Parathyroid adenoma (tissue), 2 donors: ENCODE measurements at regions not wholly inside any gene's neighbourhood (a gene's known extent, or its start where the extent isn't known, plus 50 kb on each side); places are given as distances from the start of the nearest gene placed in this dataset.

Experiments used
- H2AFZ ChIP-seq: fragments of 300-600 bp; sonication (generic); one replicate; pipeline ENCODE4 v1.7.0; 2017; ENCODE audit warnings: antibody characterized with exemption, mild to moderate bottlenecking
- H3K27ac ChIP-seq: fragments of 300-600 bp; sonication (generic); one replicate; pipeline ENCODE4 v1.7.0; 2017
- H3K27me3 ChIP-seq: fragments of 300-600 bp; sonication (generic); one replicate; pipeline ENCODE4 v1.7.0; 2017; ENCODE audit warnings: low read length; ENCODE audit not compliant: control insufficient read depth, insufficient read depth
- H3K36me3 ChIP-seq: fragments of 300-600 bp; sonication (generic); one replicate; pipeline ENCODE4 v1.7.0; 2017; ENCODE audit warnings: low read length; ENCODE audit not compliant: control insufficient read depth, insufficient read depth
- H3K4me1 ChIP-seq: fragments of 300-600 bp; sonication (generic); one replicate; pipeline ENCODE4 v1.7.0; 2017; ENCODE audit warnings: control low read depth
- H3K4me2 ChIP-seq: fragments of 300-600 bp; sonication (generic); one replicate; pipeline ENCODE4 v1.7.0; 2017; ENCODE audit warnings: low read length
- H3K4me3 ChIP-seq: fragments of 300-600 bp; sonication (generic); one replicate; pipeline ENCODE4 v1.7.0; 2017; ENCODE audit warnings: low read depth, low read length
- H3K79me2 ChIP-seq: fragments of 300-600 bp; sonication (generic); one replicate; pipeline ENCODE4 v1.7.0; 2017; ENCODE audit warnings: control low read depth
- H3K9ac ChIP-seq: fragments of 300-600 bp; sonication (generic); one replicate; pipeline ENCODE4 v1.7.0; 2017; ENCODE audit warnings: mild to moderate bottlenecking
- H3K9me3 ChIP-seq: fragments of 300-600 bp; sonication (generic); one replicate; pipeline ENCODE4 v1.7.0; 2017; ENCODE audit warnings: low read length; ENCODE audit not compliant: control insufficient read depth
- CTCF ChIP-seq: fragments of 300-600 bp; sonication (generic); IDR thresholded peaks from one replicate; pipeline ENCODE4 v1.7.0; 2017; ENCODE audit warnings: antibody characterized with exemption, mild to moderate bottlenecking
- donor health status: primary hyperparathyroidism.

GRCh38 chr7:52980129-52980528 lies 55.3 kb upstream of the POM121L12 start:
- Histone ChIP-seq H3K4me2 (no peak overlapping the region), H3K27ac (no peak overlapping the region), H2AFZ (no peak overlapping the region), H3K79me2 (no peaks in the 10 kb centered on the region), H3K4me3 (no peak overlapping the region), H3K9me3 (no peaks in the 10 kb centered on the region), H3K27me3 (no peaks in the 10 kb centered on the region), H3K36me3 (no peaks in the 10 kb centered on the region), H3K9ac (no peak overlapping the region), H3K4me1 (no peaks in the 10 kb centered on the region)
- no peak for TF ChIP-seq CTCF

GRCh38 chr7:52973126-52973525 lies 62.3 kb upstream of the POM121L12 start:
- Histone ChIP-seq H3K27me3 (no peaks in the 10 kb centered on the region), H3K9ac (no peak overlapping the region), H2AFZ (no peak overlapping the region), H3K4me2 (no peak overlapping the region), H3K79me2 (no peaks in the 10 kb centered on the region), H3K4me3 (no peak overlapping the region), H3K27ac (no peak overlapping the region), H3K9me3 (no peaks in the 10 kb centered on the region), H3K36me3 (no peaks in the 10 kb centered on the region), H3K4me1 (no peaks in the 10 kb centered on the region)
- TF ChIP-seq CTCF, result no peak

GRCh38 chr7:52962402-52963076 lies 72.9 kb upstream of the POM121L12 start:
- H3K9ac ChIP-seq, result no peak overlapping the region
- no peak overlapping the region for H3K4me2 ChIP-seq
- TF ChIP-seq CTCF, result no peak
- no peak overlapping the region for H3K4me3 ChIP-seq
- no peaks in the 10 kb centered on the region for H3K9me3 ChIP-seq
- no peaks in the 10 kb centered on the region for H3K79me2 ChIP-seq
- H2AFZ ChIP-seq, result no peak overlapping the region
- H3K4me1 ChIP-seq, result no peaks in the 10 kb centered on the region
- H3K27ac ChIP-seq, result no peak overlapping the region
- no peaks in the 10 kb centered on the region for H3K27me3 ChIP-seq
- no peaks in the 10 kb centered on the region for H3K36me3 ChIP-seq

- no peak overlapping the region for H3K4me2 ChIP-seq
- no peaks in the 10 kb centered on the region for H3K36me3 ChIP-seq
- H3K4me1 ChIP-seq, result no peaks in the 10 kb centered on the region
- no peak overlapping the region for H3K27ac ChIP-seq
- no peak overlapping the region for H3K9ac ChIP-seq
- H3K27me3 ChIP-seq, result no peaks in the 10 kb centered on the region
- no peak overlapping the region for H3K4me3 ChIP-seq
- no peaks in the 10 kb centered on the region for H3K79me2 ChIP-seq
- no peaks in the 10 kb centered on the region for H3K9me3 ChIP-seq
- TF ChIP-seq CTCF, result no peak
- no peak overlapping the region for H2AFZ ChIP-seq
Measured at GRCh38 chr7:52961084-52961483, 74.3 kb upstream of the POM121L12 start.
